ENCODE measurements at regions not wholly inside any gene's neighbourhood (a gene's known extent, or its start where the extent isn't known, plus 50 kb on each side); places are given as distances from the start of the nearest gene placed in this dataset.
"Not testable (repeated sequence)": the region's sequence is repeated elsewhere in the genome, so short reads cannot be mapped to it uniquely, and the experiment has no call there.

DNA sequence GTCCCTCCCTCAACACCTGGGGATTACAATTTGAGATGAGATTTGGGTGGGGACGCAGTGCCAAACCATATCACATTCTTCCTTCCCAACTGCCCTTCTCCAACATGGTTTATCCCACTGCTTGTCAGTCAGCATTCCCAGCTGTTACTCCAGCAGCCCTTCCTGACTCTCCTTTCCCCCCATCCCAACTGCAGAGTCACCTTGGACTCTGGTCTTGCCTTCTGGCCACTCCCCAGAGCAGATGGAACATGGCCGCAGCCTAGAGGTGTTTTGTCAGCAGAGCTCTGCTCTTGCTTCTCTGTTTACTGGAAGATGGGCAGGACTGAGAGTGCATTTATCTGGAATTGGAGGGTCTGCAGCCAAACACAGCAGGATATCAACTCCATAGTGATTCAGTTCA lies 51.2 kb upstream of the MEX3C start:
- Histone ChIP-seq H3K9ac (ENCODE audit: low read depth, low read length) (no peak overlapping the region), H3K36me3 (ENCODE audit: insufficient read depth, low read length) (no peaks in the 10 kb centered on the region), H3K4me1 (ENCODE audit: insufficient read depth, low read length) (peaks cover 9% of the 10 kb centered on the region), H3K9me3 (ENCODE audit: control insufficient read depth, insufficient read depth, low read length) (no peaks in the 10 kb centered on the region)

DNA sequence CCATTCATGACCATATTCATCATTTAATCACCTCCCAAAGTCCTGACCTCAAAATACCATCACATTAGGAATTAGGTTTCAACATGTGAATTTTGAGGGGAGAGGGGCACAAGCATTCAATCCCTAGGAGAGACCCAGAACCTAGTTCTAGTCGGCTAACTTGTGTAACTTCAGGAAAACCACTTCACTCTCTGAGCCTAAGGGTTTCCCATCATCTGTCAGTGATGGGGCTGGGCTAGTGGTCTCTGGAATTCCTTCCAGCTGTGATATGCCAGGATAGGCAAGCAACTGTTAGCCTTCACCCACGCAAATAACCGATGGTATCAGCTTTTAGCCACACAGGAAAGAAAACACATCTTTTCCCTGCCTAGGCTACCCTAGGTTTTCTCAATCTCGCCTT lies 52.5 kb upstream of the MEX3C start:
- Histone ChIP-seq H3K36me3 (ENCODE audit: insufficient read depth, low read length) (no peaks in the 10 kb centered on the region), H3K9ac (ENCODE audit: low read depth, low read length) (no peak overlapping the region), H3K4me1 (ENCODE audit: insufficient read depth, low read length) (peaks cover 9% of the 10 kb centered on the region), H3K9me3 (ENCODE audit: control insufficient read depth, insufficient read depth, low read length) (no peaks in the 10 kb centered on the region)

GRCh38 chr18:51250458-51251024 lies 53.1 kb upstream of the MEX3C start:
- H3K4me1 ChIP-seq (ENCODE audit: insufficient read depth, low read length), result peaks cover 9% of the 10 kb centered on the region
- no peak overlapping the region for H3K9ac ChIP-seq (ENCODE audit: low read depth, low read length)
- H3K9me3 ChIP-seq (ENCODE audit: control insufficient read depth, insufficient read depth, low read length), result no peaks in the 10 kb centered on the region
- H3K36me3 ChIP-seq (ENCODE audit: insufficient read depth, low read length), result no peaks in the 10 kb centered on the region

GRCh38 chr18:51251625-51252024 lies 54.1 kb upstream of the MEX3C start:
- H3K4me1 ChIP-seq (ENCODE audit: insufficient read depth, low read length), result peaks cover 9% of the 10 kb centered on the region
- no peak overlapping the region for H3K9ac ChIP-seq (ENCODE audit: low read depth, low read length)
- H3K36me3 ChIP-seq (ENCODE audit: insufficient read depth, low read length), result no peaks in the 10 kb centered on the region
- no peaks in the 10 kb centered on the region for H3K9me3 ChIP-seq (ENCODE audit: control insufficient read depth, insufficient read depth, low read length)

GRCh38 chr18:51253476-51253875 lies 56.0 kb upstream of the MEX3C start:
- Histone ChIP-seq H3K4me1 (ENCODE audit: insufficient read depth, low read length) (peaks cover 9% of the 10 kb centered on the region), H3K9me3 (ENCODE audit: control insufficient read depth, insufficient read depth, low read length) (no peaks in the 10 kb centered on the region), H3K9ac (ENCODE audit: low read depth, low read length) (no peak overlapping the region), H3K36me3 (ENCODE audit: insufficient read depth, low read length) (no peaks in the 10 kb centered on the region)

GRCh38 chr18:51255693-51256092 lies 58.2 kb upstream of the MEX3C start:
- peaks cover under 1% of the 10 kb centered on the region; the same call in 1 of the 2 replicates for H3K4me1 ChIP-seq (ENCODE audit: insufficient read depth, low read length)
- no peak overlapping the region for H3K9ac ChIP-seq (ENCODE audit: low read depth, low read length)
- H3K9me3 ChIP-seq (ENCODE audit: control insufficient read depth, insufficient read depth, low read length), result no peaks in the 10 kb centered on the region
- no peaks in the 10 kb centered on the region for H3K36me3 ChIP-seq (ENCODE audit: insufficient read depth, low read length)

DNA sequence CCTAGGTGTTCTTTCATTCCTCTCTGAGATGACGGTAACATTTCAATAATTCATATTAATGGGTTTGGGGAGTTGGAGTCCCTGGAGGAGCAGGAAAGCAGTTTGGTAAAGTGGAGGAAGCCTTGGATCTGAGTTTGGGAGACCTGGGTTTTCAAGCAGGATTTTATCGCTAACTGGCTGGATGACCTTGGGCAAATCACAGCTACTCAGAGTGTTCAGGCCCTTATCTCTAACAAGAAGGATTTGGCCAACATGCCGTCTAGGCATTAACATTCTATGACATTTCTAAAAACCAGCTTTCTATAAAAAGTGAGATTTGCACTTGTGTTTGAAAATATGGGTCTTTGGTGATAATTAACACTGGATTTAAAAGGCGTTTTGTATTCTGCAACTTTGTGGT lies 59.7 kb upstream of the MEX3C start:
- no peaks in the 10 kb centered on the region for H3K9me3 ChIP-seq (ENCODE audit: control insufficient read depth, insufficient read depth, low read length)
- no peaks in the 10 kb centered on the region for H3K36me3 ChIP-seq (ENCODE audit: insufficient read depth, low read length)
- no peaks in the 10 kb centered on the region for H3K4me1 ChIP-seq (ENCODE audit: insufficient read depth, low read length)
- H3K9ac ChIP-seq (ENCODE audit: low read depth, low read length), result no peak overlapping the region

GRCh38 chr18:51260118-51260517 lies 62.6 kb upstream of the MEX3C start:
- no peaks in the 10 kb centered on the region for H3K9me3 ChIP-seq (ENCODE audit: control insufficient read depth, insufficient read depth, low read length)
- H3K9ac ChIP-seq (ENCODE audit: low read depth, low read length), result no peak overlapping the region
- H3K4me1 ChIP-seq (ENCODE audit: insufficient read depth, low read length), result no peaks in the 10 kb centered on the region
- no peaks in the 10 kb centered on the region for H3K36me3 ChIP-seq (ENCODE audit: insufficient read depth, low read length)

GRCh38 chr18:51266077-51266476 lies 68.6 kb upstream of the MEX3C start:
- not testable (repeated sequence) for H3K4me1 ChIP-seq (ENCODE audit: insufficient read depth, low read length); H3K9ac ChIP-seq (ENCODE audit: low read depth, low read length)

DNA sequence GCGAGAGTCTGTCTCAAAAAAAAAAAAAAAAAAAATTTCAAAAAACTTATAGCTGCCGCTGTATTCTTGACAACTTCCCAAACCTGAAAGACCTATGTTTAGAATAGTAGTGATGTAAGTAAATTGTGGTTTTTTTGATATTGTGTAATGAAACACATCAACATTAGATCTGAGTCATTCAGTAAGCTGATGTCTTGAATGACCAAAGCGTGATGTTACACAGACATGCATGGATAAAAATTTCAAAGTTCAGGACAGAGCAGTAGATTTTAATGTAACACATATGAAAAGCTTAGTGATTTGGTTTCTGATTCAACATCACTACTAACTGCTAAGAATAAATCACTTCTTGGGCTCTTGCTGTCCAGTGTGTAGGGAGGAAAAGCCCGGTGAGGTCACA lies 69.3 kb upstream of the MEX3C start:
- no peak overlapping the region for H3K9ac ChIP-seq (ENCODE audit: low read depth, low read length)
- no peaks in the 10 kb centered on the region for H3K36me3 ChIP-seq (ENCODE audit: insufficient read depth, low read length)
- H3K9me3 ChIP-seq (ENCODE audit: control insufficient read depth, insufficient read depth, low read length), result peaks cover 7% of the 10 kb centered on the region; the same call in 1 of the 2 replicates
- H3K4me1 ChIP-seq (ENCODE audit: insufficient read depth, low read length), result no peaks in the 10 kb centered on the region

More at GRCh38 chr18:51266077-51266476, 68.6 kb upstream of the MEX3C start:
- H3K36me3 ChIP-seq (ENCODE audit: insufficient read depth, low read length); H3K9me3 ChIP-seq (ENCODE audit: control insufficient read depth, insufficient read depth, low read length): not testable (repeated sequence)

DNA sequence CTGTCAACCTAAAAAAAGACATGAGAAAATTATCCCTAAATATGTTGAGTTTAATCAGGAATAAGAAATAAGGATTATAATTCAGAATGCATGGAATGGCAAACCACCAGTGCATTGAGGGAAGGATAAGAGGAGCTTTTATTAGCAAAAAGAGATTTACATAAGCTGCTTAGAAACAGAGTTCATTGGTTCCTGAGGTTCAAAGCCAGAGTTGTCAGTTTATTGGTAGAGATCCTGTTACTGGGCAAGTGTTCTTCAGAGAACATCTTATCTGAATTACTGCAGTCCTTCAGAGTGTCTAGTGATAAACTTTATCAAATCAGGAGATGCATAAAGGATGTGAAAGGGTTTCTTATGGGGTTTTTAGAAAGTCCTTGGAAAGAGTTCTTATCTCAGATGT lies 76.0 kb upstream of the MEX3C start:
- peaks cover 7% of the 10 kb centered on the region; the same call in 1 of the 2 replicates for H3K9me3 ChIP-seq (ENCODE audit: control insufficient read depth, insufficient read depth, low read length)
- H3K36me3 ChIP-seq (ENCODE audit: insufficient read depth, low read length), result no peaks in the 10 kb centered on the region
- H3K9ac ChIP-seq (ENCODE audit: low read depth, low read length), result no peak overlapping the region
- H3K4me1 ChIP-seq (ENCODE audit: insufficient read depth, low read length), result peaks cover 21% of the 10 kb centered on the region

GRCh38 chr18:51275712-51276476 lies 78.4 kb upstream of the MEX3C start:
- no peak overlapping the region for H3K9ac ChIP-seq (ENCODE audit: low read depth, low read length)
- peaks cover 2% of the 10 kb centered on the region; the same call in 1 of the 2 replicates for H3K9me3 ChIP-seq (ENCODE audit: control insufficient read depth, insufficient read depth, low read length)
- no peaks in the 10 kb centered on the region for H3K36me3 ChIP-seq (ENCODE audit: insufficient read depth, low read length)
- peaks cover 21% of the 10 kb centered on the region for H3K4me1 ChIP-seq (ENCODE audit: insufficient read depth, low read length)

DNA sequence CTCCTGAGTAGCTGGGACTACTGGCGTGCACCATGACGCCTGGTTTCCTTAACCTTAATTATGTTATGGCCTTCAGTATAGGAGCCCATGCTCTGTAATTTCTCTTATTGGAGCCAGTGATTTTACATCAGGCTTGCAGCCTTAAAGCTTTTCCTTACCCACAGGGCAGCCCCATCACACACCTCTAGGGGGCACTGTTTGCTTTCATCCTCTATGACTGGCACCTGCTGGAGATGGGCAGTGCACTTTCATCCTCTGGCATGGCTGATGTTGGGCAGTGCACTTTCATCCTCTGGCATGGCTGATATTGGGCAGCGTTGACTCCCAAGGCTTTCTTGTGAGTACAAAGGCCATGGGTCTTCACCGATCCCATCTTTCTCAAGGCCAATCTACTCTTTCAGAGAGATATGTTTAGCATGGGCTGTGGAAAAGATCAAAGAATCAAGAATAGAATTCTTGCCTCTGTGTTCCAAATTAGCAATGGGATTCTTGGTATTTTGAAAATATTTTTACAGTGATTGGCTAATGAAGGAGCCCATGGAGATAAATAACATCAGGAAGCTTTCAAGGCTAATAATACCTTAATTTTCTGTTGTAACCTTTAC lies 80.7 kb upstream of the MEX3C start:
- H3K9ac ChIP-seq (ENCODE audit: low read depth, low read length), result no peak overlapping the region
- no peaks in the 10 kb centered on the region for H3K36me3 ChIP-seq (ENCODE audit: insufficient read depth, low read length)
- no peaks in the 10 kb centered on the region for H3K9me3 ChIP-seq (ENCODE audit: control insufficient read depth, insufficient read depth, low read length)
- peaks cover 21% of the 10 kb centered on the region for H3K4me1 ChIP-seq (ENCODE audit: insufficient read depth, low read length)

- no peaks in the 10 kb centered on the region for H3K9me3 ChIP-seq (ENCODE audit: control insufficient read depth, insufficient read depth, low read length)
- peaks cover 21% of the 10 kb centered on the region for H3K4me1 ChIP-seq (ENCODE audit: insufficient read depth, low read length)
- no peaks in the 10 kb centered on the region for H3K36me3 ChIP-seq (ENCODE audit: insufficient read depth, low read length)
- H3K9ac ChIP-seq (ENCODE audit: low read depth, low read length), result no peak overlapping the region
Observed at GRCh38 chr18:51279367-51279984, 82.0 kb upstream of the MEX3C start.

Measured in ES-I3 (cell line).